ENCODE measurements at regions not wholly inside any gene's neighbourhood (a gene's known extent, or its start where the extent isn't known, plus 50 kb on each side); places are given as distances from the start of the nearest gene placed in this dataset.
"Not testable (repeated sequence)": the region's sequence is repeated elsewhere in the genome, so short reads cannot be mapped to it uniquely, and the experiment has no call there.

DNA sequence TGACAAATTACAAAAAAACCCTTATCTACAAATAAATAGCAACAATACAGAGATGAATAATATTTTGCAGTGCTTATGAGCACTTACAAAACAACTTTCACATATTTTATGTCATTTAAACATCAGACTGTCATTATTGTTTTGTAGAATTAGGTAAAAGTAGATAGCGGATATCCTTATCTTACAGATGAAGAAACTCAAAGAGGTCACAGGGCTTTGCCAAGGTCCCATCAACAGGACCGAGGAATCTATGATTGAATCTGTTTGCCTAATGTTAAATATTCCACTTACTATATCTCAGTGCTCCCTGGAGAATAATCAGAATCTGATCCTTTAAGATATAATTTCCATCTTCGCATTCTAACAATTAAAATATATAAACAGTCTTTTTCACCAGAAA lies 119.0 kb downstream of the GASK1B start:
- in situ Hi-C loops (cut with HindIII; ENCODE audit: low sequenced_read_pairs), result no loop called here

GRCh38 chr4:158053086-158053485 lies 119.7 kb downstream of the GASK1B start:
- in situ Hi-C loops (cut with HindIII; ENCODE audit: low sequenced_read_pairs), result no loop called here

GRCh38 chr4:158051401-158052235 lies 121.2 kb downstream of the GASK1B start:
- in situ Hi-C loops (cut with HindIII; ENCODE audit: low sequenced_read_pairs), result no loop called here

GRCh38 chr4:158050942-158051341 lies 121.9 kb downstream of the GASK1B start:
- in situ Hi-C loops (cut with HindIII; ENCODE audit: low sequenced_read_pairs), result no loop called here

- in situ Hi-C loops (cut with HindIII; ENCODE audit: low sequenced_read_pairs), result no loop called here
Measured at GRCh38 chr4:158046345-158046744, 126.5 kb downstream of the GASK1B start.

GRCh38 chr4:158043971-158044618 lies 128.7 kb downstream of the GASK1B start:
- in situ Hi-C loops (cut with HindIII; ENCODE audit: low sequenced_read_pairs), result no loop called here

- in situ Hi-C loops (cut with HindIII; ENCODE audit: low sequenced_read_pairs), result no loop called here
Measured at GRCh38 chr4:158042591-158043030, 130.2 kb downstream of the GASK1B start.

GRCh38 chr4:158038718-158039117 lies 134.1 kb downstream of the GASK1B start:
- in situ Hi-C loops (cut with HindIII; ENCODE audit: low sequenced_read_pairs), result no loop called here

DNA sequence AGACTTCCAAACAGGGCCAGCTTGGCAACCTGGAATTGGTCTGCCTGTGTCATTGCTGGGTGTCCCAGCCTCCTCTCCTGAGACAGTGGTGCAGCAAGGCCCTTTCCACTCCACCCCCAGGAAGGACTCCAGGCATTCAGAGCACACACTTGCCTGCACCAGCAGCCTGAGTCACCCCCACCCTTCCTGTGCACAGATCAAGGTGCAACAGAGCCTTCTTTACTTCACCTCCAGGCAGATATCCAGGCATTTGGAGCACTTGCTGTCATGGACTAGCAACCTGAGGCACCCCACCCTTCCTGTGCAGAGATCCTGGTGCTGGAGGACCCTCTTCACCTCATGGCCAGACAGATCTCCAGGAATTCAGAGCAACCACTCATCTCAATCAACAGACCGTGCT lies 135.8 kb downstream of the GASK1B start:
- in situ Hi-C loops (cut with HindIII; ENCODE audit: low sequenced_read_pairs), result no loop called here

GRCh38 chr4:158035662-158036195 lies 137.1 kb downstream of the GASK1B start:
- in situ Hi-C loops (cut with HindIII; ENCODE audit: low sequenced_read_pairs), result no loop called here

DNA sequence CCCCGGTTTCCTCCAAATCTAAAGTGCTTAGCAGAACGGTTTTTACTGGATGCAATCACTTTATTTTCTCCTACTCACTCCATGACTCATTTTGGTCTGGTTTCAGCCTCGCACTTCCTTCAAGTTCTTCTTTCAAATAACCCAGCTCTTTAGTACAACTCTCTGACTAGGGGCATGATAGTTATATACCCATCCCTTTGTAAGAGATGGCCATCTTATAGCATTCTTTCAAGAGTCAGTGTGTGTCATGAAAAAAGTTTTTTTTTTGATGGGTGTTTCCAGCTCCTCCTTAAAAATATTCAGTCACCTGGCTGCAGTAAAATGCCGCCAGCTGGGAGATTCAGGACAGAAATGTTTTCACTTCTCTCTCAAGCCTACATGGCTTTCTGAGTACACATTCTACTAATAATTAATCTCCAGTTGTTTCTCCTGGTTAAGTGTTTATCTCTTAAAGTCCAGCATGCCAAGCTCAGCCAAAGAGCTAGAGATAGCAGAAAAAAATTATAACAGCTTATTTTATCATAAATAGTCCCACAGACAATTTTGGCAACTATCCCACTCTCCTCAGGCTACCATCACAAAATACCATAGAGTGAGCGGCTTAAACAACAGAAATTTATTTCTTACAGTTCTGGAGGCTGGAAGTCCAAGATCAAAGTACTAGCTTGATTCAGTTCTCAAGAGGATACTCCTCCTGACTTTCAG lies 139.3 kb downstream of the GASK1B start:
- in situ Hi-C loops (cut with HindIII; ENCODE audit: low sequenced_read_pairs), result no loop called here

GRCh38 chr4:158032733-158033415 lies 140.0 kb downstream of the GASK1B start:
- in situ Hi-C loops (cut with HindIII; ENCODE audit: low sequenced_read_pairs), result no loop called here

DNA sequence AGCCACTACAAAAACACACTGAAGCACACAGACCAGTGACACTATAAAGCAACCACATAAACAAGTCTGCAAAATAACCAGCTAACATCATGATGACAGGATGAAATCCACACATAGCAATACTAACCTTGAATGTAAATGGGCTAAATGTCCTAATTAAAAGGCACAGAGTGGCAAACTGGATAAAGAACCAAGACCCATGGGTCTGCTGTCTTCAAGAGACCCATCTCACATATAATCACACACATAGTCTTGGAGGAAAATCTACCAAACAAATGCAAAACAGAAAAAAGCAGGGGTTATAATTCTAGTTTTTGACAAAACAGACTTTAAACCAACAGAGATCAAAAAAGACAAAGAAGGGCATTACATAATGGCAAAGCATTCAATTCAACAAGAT lies 144.4 kb downstream of the GASK1B start:
- in situ Hi-C loops (cut with HindIII; ENCODE audit: low sequenced_read_pairs), result not testable (repeated sequence)

GRCh38 chr4:158025131-158025530 lies 147.7 kb downstream of the GASK1B start:
- in situ Hi-C loops (cut with HindIII; ENCODE audit: low sequenced_read_pairs), result no loop called here

DNA sequence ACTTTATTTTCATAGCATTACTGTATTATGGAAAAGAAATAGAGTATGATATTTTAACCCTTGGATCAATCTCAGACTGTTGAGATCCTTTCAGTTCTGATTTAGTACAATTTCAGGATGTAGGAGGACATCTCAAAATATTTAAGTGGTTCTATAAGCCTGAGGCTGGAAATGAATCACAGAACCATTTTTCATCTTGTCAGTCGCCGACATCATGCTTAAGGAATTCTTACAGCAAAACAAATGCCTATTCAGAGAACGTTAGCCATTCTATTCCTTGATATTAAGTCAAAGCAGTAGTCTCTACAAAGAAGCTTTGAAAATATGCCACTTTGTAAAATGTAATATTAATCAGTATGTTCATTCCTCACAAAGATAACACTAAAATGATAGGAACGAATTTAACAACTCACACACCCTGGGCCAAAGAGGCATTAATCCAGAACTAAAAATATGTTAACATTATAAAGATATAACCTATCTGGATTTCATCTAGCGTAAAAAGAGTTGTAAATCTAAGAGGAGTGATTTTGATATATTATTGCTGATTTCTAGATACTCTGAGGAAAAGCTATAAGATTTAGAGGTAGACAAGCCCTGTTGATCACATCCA lies 152.0 kb downstream of the GASK1B start:
- in situ Hi-C loops (cut with HindIII; ENCODE audit: low sequenced_read_pairs), result no loop called here

DNA sequence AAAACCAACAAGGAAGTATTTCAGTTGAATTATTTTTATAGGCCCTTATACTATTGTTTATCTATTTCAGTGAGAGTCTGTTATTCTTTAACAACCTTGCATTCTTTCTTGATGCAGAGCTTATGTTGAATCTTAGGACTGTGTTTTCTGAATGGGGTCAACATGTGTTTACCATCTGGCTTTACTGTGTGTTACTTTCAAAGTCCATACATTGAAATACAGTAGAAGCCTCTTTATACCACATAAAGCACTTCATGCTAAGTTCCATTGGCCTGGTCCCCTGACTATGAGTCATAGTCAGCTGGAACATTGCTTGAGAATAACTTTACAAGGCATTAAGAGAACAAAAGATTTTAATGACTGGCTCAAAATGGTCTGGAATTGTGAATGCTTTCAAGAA lies 152.6 kb downstream of the GASK1B start:
- in situ Hi-C loops (cut with HindIII; ENCODE audit: low sequenced_read_pairs), result no loop called here

- in situ Hi-C loops (cut with HindIII; ENCODE audit: low sequenced_read_pairs), result no loop called here
Measured at GRCh38 chr4:158018831-158019230, 154.0 kb downstream of the GASK1B start.

DNA sequence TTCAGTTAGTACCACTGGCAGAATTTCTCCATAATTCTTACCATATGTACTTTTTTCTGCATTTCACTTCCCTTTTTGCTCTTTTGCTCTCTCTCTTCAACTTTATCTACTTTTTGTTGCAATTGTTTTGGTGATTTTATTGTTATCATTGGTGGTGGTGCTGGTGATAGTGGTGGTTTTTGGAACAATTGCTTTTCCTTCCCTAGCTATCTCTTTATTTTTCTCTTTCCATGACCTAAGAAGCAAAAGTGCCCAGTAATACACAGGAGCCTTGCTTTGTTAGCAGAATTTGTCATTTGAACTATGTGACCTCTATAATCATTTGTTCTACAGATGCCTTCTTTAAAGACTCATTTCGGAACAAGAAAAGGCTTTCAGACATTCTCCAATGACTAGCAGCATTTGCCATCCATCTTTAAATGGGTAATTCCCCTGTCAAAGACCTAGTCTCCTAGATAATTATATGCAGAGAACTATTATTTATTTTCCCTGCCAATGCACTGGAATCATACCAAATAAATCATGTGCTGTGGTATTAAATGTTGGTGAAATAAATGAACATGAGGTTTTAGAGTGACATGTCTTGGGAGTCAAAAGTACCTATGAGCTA lies 154.5 kb downstream of the GASK1B start:
- in situ Hi-C loops (cut with HindIII; ENCODE audit: low sequenced_read_pairs), result no loop called here

DNA sequence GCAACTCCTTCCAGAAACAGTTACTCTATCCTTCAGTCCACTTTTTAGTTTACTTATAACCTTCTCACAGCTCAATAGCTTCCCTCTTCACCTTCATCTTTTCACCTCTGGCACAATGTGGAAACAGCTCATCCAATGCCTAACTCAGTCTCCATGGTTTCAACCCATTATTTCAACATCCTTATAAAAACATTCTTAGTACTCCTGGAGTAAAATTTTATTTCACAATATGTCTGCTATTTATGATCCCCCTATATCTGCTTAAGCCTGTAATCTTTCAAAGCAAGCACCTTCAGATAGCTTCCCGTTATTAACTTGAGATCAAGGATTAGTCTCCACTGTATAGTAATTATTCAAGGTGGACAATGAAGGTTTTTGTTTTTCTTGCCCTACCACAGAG lies 156.3 kb downstream of the GASK1B start:
- in situ Hi-C loops (cut with HindIII; ENCODE audit: low sequenced_read_pairs), result no loop called here

DNA sequence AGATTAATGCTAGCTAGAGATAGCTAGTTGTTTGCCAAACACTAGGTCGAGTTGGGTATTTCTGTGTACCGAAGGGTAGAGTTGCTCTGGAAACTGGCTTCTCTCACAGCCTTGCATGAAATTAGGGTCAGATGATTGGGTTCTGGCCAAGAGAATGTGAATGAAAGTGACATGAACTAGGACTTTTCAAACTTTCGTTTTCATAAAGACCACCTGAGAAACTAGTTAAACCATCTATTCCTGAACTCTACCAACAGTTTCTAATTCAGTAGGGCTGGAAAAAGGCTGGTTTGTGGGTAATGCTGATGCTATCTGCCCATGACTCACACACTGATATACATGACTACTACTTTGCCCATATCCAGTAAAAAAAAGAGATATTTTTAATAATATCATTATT lies 157.6 kb downstream of the GASK1B start:
- in situ Hi-C loops (cut with HindIII; ENCODE audit: low sequenced_read_pairs), result no loop called here
